GM04503 (cell line): ENCODE measurements at regions not wholly inside any gene's neighbourhood (a gene's known extent, or its start where the extent isn't known, plus 50 kb on each side); places are given as distances from the start of the nearest gene placed in this dataset.

Experiments used
- DNase-seq: peaks from one replicate; pipeline ENCODE4 v3.0.0-alpha.2; 2012; ENCODE audit warnings: low read depth

- no peak for DNase-seq
Observed at GRCh38 chr2:5915881-5916310, 223.7 kb downstream of the SOX11 start.

- no peak for DNase-seq
Observed at GRCh38 chr2:5921081-5921642, 229.0 kb downstream of the SOX11 start.

- no peak for DNase-seq
Observed at GRCh38 chr2:5923957-5924945, 232.1 kb downstream of the SOX11 start.

- no peak for DNase-seq
Observed at GRCh38 chr2:5925604-5926003, 233.4 kb downstream of the SOX11 start.

GRCh38 chr2:5926871-5927512, 234.8 kb downstream of the SOX11 start:
- no peak for DNase-seq

GRCh38 chr2:5932556-5933469, 240.6 kb downstream of the SOX11 start:
- no peak for DNase-seq

- DNase-seq = no peak
Observed at GRCh38 chr2:5933669-5934068, 241.5 kb downstream of the SOX11 start.

- no peak for DNase-seq
Observed at GRCh38 chr2:5937321-5937720, 245.1 kb downstream of the SOX11 start.

- no peak for DNase-seq
Observed at GRCh38 chr2:5937851-5938565, 245.8 kb downstream of the SOX11 start.

GRCh38 chr2:5938566-5938896, 246.3 kb downstream of the SOX11 start:
- DNase-seq = no peak

- no peak for DNase-seq
Observed at GRCh38 chr2:5939553-5939952, 247.4 kb downstream of the SOX11 start.

- DNase-seq = no peak
Observed at GRCh38 chr2:5940596-5941535, 248.7 kb downstream of the SOX11 start.

- DNase-seq = no peak
Observed at GRCh38 chr2:5942204-5942603, 250.0 kb downstream of the SOX11 start.

GRCh38 chr2:5945742-5946141, 253.6 kb downstream of the SOX11 start:
- DNase-seq = no peak

- no peak for DNase-seq
Observed at GRCh38 chr2:5946225-5947115, 254.3 kb downstream of the SOX11 start.

GRCh38 chr2:5950736-5951135, 258.6 kb downstream of the SOX11 start:
- DNase-seq = no peak

GRCh38 chr2:5951471-5951870, 259.3 kb downstream of the SOX11 start:
- no peak for DNase-seq

GRCh38 chr2:5953525-5953924, 261.3 kb downstream of the SOX11 start:
- no peak for DNase-seq

- DNase-seq = no peak
Observed at GRCh38 chr2:5954509-5954908, 262.3 kb downstream of the SOX11 start.
